Ecto neural progenitor cell (in vitro differentiated cells): ENCODE measurements at regions not wholly inside any gene's neighbourhood (a gene's known extent, or its start where the extent isn't known, plus 50 kb on each side); places are given as distances from the start of the nearest gene placed in this dataset.

ENCODE experiments used
- DNase-seq: peaks from one replicate; pipeline ENCODE4 v3.0.0-alpha.2; 2018; ENCODE audit warnings: low spot score

- no peak for DNase-seq
Observed at GRCh38 chr14:94923786-94924185, 153.9 kb upstream of the GSC start.

GRCh38 chr14:94922595-94923239, 152.8 kb upstream of the GSC start:
- no peak for DNase-seq

GRCh38 chr14:94921882-94922585, 152.1 kb upstream of the GSC start:
- no peak for DNase-seq

- DNase-seq: no peak
Observed at GRCh38 chr14:94921456-94921855, 151.5 kb upstream of the GSC start.

GRCh38 chr14:94919896-94920295, 150.0 kb upstream of the GSC start:
- no peak for DNase-seq

- DNase-seq: no peak
Observed at GRCh38 chr14:94918896-94919295, 149.0 kb upstream of the GSC start.

- no peak for DNase-seq
Observed at GRCh38 chr14:94917041-94917600, 147.2 kb upstream of the GSC start.

GRCh38 chr14:94914191-94914590, 144.3 kb upstream of the GSC start:
- no peak for DNase-seq

- DNase-seq: no peak
Observed at GRCh38 chr14:94907626-94908261, 137.8 kb upstream of the GSC start.

- DNase-seq: no peak
Observed at GRCh38 chr14:94906991-94907587, 137.2 kb upstream of the GSC start.

- DNase-seq: no peak
Observed at GRCh38 chr14:94906577-94906976, 136.7 kb upstream of the GSC start.

- DNase-seq: no peak
Observed at GRCh38 chr14:94904636-94905035, 134.7 kb upstream of the GSC start.

GRCh38 chr14:94903883-94904282, 134.0 kb upstream of the GSC start:
- no peak for DNase-seq

- no peak for DNase-seq
Observed at GRCh38 chr14:94903338-94903737, 133.4 kb upstream of the GSC start.

- no peak for DNase-seq
Observed at GRCh38 chr14:94897561-94897960, 127.6 kb upstream of the GSC start.

GRCh38 chr14:94897082-94897481, 127.2 kb upstream of the GSC start:
- DNase-seq: no peak

- no peak for DNase-seq
Observed at GRCh38 chr14:94893411-94894160, 123.7 kb upstream of the GSC start.

GRCh38 chr14:94890785-94891184, 120.9 kb upstream of the GSC start:
- no peak for DNase-seq

GRCh38 chr14:94889520-94890312, 119.8 kb upstream of the GSC start:
- DNase-seq: no peak

GRCh38 chr14:94888121-94888520, 118.2 kb upstream of the GSC start:
- DNase-seq: no peak

GRCh38 chr14:94887591-94887990, 117.7 kb upstream of the GSC start:
- DNase-seq: no peak
